ENCODE measurements at regions not wholly inside any gene's neighbourhood (a gene's known extent, or its start where the extent isn't known, plus 50 kb on each side); places are given as distances from the start of the nearest gene placed in this dataset.

DNA sequence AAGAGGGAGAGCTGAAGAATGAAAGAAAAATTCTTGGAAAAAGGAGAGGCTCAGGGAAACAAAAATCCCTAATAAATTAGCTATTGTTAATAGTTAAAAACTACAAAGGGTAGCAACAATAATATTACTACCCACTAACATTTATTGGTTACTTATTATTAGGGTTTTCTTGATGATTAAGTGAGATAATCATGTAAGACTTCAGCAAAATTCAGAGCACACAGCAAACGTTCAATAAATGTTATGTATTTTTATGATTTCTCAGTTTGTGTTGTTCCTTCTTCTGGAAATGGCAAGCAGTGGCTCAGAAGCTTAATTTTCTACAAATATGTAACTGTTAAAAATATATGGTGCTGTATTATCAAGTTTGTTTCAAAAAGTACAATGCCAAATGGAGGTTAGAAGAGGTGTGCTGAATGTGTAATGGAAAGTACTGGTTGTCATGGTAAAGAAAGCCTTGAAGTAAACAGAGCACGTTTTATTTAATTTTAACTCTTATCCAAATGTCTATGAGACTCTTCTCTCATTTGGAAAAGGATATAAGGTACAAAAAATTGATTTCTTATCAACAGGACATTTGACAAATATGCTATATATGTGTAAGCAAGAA lies 226.0 kb upstream of the ATP10B start:
- TF ChIP-seq GATA2 (IDR thresholded peaks at IDR 0.05; ENCODE audit: low read depth, low read length) (no peak), GATA3 (IDR thresholded peaks at IDR 0.05; ENCODE audit: low read depth, low read length) (no peak)

All from SH-SY5Y (cell line).